Astrocyte of the spinal cord (primary cell): ENCODE measurements at regions not wholly inside any gene's neighbourhood (a gene's known extent, or its start where the extent isn't known, plus 50 kb on each side); places are given as distances from the start of the nearest gene placed in this dataset.
A peak's percentile ranks its signal among the peaks of the same experiment; 100 is the strongest.

Source experiments
- DNase-seq: peaks from one replicate; pipeline ENCODE4 v3.0.0; 2011; ENCODE audit warnings: low read depth, low spot score
- H3K4me3 ChIP-seq: 2 replicates; pipeline ENCODE4 v1.5.1; 2011; ENCODE audit warnings: low read depth, mild to moderate bottlenecking, low read length, moderate library complexity
- CTCF ChIP-seq: IDR thresholded peaks from 2 replicates; pipeline ENCODE4 v1.5.1; 2012; ENCODE audit warnings: low read depth, mild to moderate bottlenecking, low read length, inconsistent platforms
- in situ Hi-C: cut with HindIII; loops from 2 replicates; pipeline ENCODE4 v1.10.0; 2017; ENCODE audit warnings: low sequenced_read_pairs

- no peak for TF ChIP-seq CTCF
- H3K4me3 ChIP-seq, result no peak overlapping the region
- in situ Hi-C loops, result no loop called here
- no peak for DNase-seq
These were observed 214.6 kb upstream of the CNR1 start for GRCh38 chr6:88380618-88381288.

- H3K4me3 ChIP-seq, result no peak overlapping the region
- DNase-seq, result peak; percentile 86
- in situ Hi-C loops, result no loop called here
- no peak for TF ChIP-seq CTCF
These were observed 213.9 kb upstream of the CNR1 start for GRCh38 chr6:88380083-88380482.

- TF ChIP-seq CTCF, result no peak
These were observed 212.5 kb upstream of the CNR1 start for GRCh38 chr6:88378639-88379038.

GRCh38 chr6:88377976-88378568 lies 211.9 kb upstream of the CNR1 start:
- in situ Hi-C loops, result no loop called here
- no peak for TF ChIP-seq CTCF

More at GRCh38 chr6:88378639-88379038, 212.5 kb upstream of the CNR1 start:
- DNase-seq, result no peak
- no peak overlapping the region for H3K4me3 ChIP-seq
- in situ Hi-C loops, result no loop called here

GRCh38 chr6:88376768-88377387 lies 210.7 kb upstream of the CNR1 start:
- no peak for TF ChIP-seq CTCF
- in situ Hi-C loops, result no loop called here
- no peak overlapping the region for H3K4me3 ChIP-seq
- DNase-seq, result peak; percentile 97

More at GRCh38 chr6:88377976-88378568, 211.9 kb upstream of the CNR1 start:
- H3K4me3 ChIP-seq, result no peak overlapping the region
- no peak for DNase-seq

GRCh38 chr6:88376197-88376596 lies 210.1 kb upstream of the CNR1 start:
- no peak overlapping the region for H3K4me3 ChIP-seq
- no peak for DNase-seq
- TF ChIP-seq CTCF, result no peak
- in situ Hi-C loops, result no loop called here
